Upper lobe of left lung (tissue), 4 donors: ENCODE measurements at regions not wholly inside any gene's neighbourhood (a gene's known extent, or its start where the extent isn't known, plus 50 kb on each side); places are given as distances from the start of the nearest gene placed in this dataset.

Experiments
- CTCF ChIP-seq, 6 experiments: fragments of 450-650 bp in 4 of 6; fragments of 200-600 bp in 2 of 6; sonication (generic) in 2 of 6; IDR thresholded peaks; one replicate each; pipeline ENCODE4 v1.5.1; 2016 to 2019; ENCODE audit warnings: antibody characterized with exemption in 6 of 6
- POLR2A ChIP-seq, 4 donors: fragments of 450-650 bp; IDR thresholded peaks; one replicate each; pipeline ENCODE4 v1.5.1; 2016 to 2017; ENCODE audit warnings: antibody characterized with exemption in 4 of 4, mild to moderate bottlenecking in 2 of 4

DNA sequence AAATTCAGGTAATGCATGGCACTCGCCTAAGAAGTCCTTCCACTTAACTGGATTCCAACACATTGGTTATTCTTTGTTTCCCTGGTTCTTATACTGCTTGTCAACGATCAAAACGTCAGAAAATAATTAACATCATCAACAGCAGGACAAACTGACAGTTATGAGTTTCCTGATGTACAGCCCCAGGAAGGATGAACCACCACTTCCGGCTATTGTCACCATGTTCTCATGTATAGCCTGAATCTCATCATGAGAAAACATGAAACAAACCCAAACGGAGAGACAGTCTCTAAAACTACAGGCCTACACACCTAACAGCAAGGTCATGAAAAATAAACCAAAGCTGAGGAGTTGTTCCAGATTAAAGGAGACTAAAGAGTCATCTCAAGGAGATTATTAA, 60.5 kb upstream of the FBXO28 start:
- no peak for TF ChIP-seq CTCF (IDR thresholded peaks at IDR 0.05)
- TF ChIP-seq POLR2A (IDR thresholded peaks at IDR 0.05): no peak
